ENCODE measurements at regions not wholly inside any gene's neighbourhood (a gene's known extent, or its start where the extent isn't known, plus 50 kb on each side); places are given as distances from the start of the nearest gene placed in this dataset.

- no peak for TF ChIP-seq CTCF (IDR thresholded peaks at IDR 0.05; ENCODE audit: borderline replicate concordance, insufficient read depth, low read depth, low read length)
- H3K4me3 ChIP-seq (ENCODE audit: low read depth, low read length): no peak overlapping the region
Observed at GRCh38 chr2:51165534-51166260, 133.8 kb upstream of the NRXN1 start.

DNA sequence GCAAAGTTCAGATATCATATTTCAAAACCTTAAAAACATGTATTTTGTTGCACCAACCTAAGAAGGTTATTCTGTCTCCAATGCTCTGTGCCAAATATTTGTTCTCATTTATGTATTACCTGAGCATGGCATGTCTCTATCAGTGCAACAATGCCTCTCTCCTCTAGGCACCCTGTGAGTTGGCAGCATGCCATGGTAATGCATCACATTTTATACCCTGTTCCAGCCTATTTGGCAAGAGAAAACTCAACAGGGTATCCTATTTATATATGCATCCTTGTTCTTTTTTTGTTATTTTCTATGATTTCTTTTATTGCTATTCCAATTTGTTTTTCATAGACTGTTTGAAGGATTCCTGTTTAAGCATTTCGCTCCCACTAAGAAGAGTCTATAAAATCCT, 126.3 kb upstream of the NRXN1 start:
- no peak for TF ChIP-seq CTCF (IDR thresholded peaks at IDR 0.05; ENCODE audit: borderline replicate concordance, insufficient read depth, low read depth, low read length)
- H3K4me3 ChIP-seq (ENCODE audit: low read depth, low read length): no peak overlapping the region

GRCh38 chr2:51153236-51153635, 121.3 kb upstream of the NRXN1 start:
- no peak overlapping the region for H3K4me3 ChIP-seq (ENCODE audit: low read depth, low read length)

GRCh38 chr2:51151490-51152140, 119.7 kb upstream of the NRXN1 start:
- TF ChIP-seq CTCF (IDR thresholded peaks at IDR 0.05; ENCODE audit: borderline replicate concordance, insufficient read depth, low read depth, low read length): no peak
- H3K4me3 ChIP-seq (ENCODE audit: low read depth, low read length): no peak overlapping the region

More at GRCh38 chr2:51153236-51153635, 121.3 kb upstream of the NRXN1 start:
- TF ChIP-seq CTCF (IDR thresholded peaks at IDR 0.05; ENCODE audit: borderline replicate concordance, insufficient read depth, low read depth, low read length): no peak

DNA sequence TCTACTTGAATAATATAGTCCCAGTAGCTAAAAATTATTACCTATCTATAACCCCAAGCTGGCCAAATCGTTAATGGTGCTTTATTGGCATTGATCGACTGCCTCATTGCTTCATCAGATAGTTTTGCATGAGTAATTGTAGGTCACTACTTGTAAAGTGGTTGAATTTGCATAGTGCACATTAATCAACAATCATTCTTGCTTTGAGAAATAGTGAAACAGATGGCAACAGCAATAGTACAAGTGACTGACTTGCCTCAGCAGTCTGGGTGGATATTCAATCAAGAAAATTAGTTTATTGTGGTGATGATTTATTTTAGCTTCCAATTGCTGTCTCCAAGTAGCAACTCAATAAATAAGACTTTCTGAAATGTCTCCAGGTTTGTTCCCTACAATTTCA, 117.8 kb upstream of the NRXN1 start:
- no peak for TF ChIP-seq CTCF (IDR thresholded peaks at IDR 0.05; ENCODE audit: borderline replicate concordance, insufficient read depth, low read depth, low read length)

GRCh38 chr2:51145761-51146160, 113.8 kb upstream of the NRXN1 start:
- no peak overlapping the region for H3K4me3 ChIP-seq (ENCODE audit: low read depth, low read length)
- no peak for TF ChIP-seq CTCF (IDR thresholded peaks at IDR 0.05; ENCODE audit: borderline replicate concordance, insufficient read depth, low read depth, low read length)

More for the DNA sequence above, 117.8 kb upstream of the NRXN1 start:
- H3K4me3 ChIP-seq (ENCODE audit: low read depth, low read length): no peak overlapping the region

GRCh38 chr2:51120754-51121280, 88.9 kb upstream of the NRXN1 start:
- H3K4me3 ChIP-seq (ENCODE audit: low read depth, low read length): no peak overlapping the region
- TF ChIP-seq CTCF (IDR thresholded peaks at IDR 0.05; ENCODE audit: borderline replicate concordance, insufficient read depth, low read depth, low read length): no peak
